Progenitor cell of endocrine pancreas (in vitro differentiated cells): ENCODE measurements at regions not wholly inside any gene's neighbourhood (a gene's known extent, or its start where the extent isn't known, plus 50 kb on each side); places are given as distances from the start of the nearest gene placed in this dataset.
A peak's percentile ranks its signal among the peaks of the same experiment; 100 is the strongest.

Source experiments
- DNase-seq: peaks from one replicate; pipeline ENCODE4 v3.0.0; 2021; ENCODE audit warnings: low spot score; ENCODE audit not compliant: unreplicated experiment
- H3K27ac Mint-ChIP-seq: 2 replicates; pipeline ENCODE4 v1.8.0; 2021; ENCODE audit warnings: mild to moderate bottlenecking, moderate library complexity, mixed read lengths
- H3K27me3 Mint-ChIP-seq: 2 replicates; pipeline ENCODE4 v1.8.0; 2021; ENCODE audit warnings: mixed read lengths
- H3K36me3 Mint-ChIP-seq: 2 replicates; pipeline ENCODE4 v1.8.0; 2022; ENCODE audit warnings: mixed read lengths; ENCODE audit not compliant: insufficient read depth
- H3K4me1 Mint-ChIP-seq: 2 replicates; pipeline ENCODE4 v1.8.0; 2021; ENCODE audit warnings: low read depth, mixed read lengths
- H3K4me3 Mint-ChIP-seq: 2 replicates; pipeline ENCODE4 v1.8.0; 2021; ENCODE audit warnings: low read depth, mild to moderate bottlenecking, moderate library complexity, mixed read lengths
- H3K9me3 Mint-ChIP-seq: 2 replicates; pipeline ENCODE4 v1.8.0; 2021; ENCODE audit warnings: low read depth, mixed read lengths
- CTCF ChIP-seq: fragments of 200-600 bp; sonication (generic); IDR thresholded peaks from one replicate; pipeline ENCODE4 v1.5.0; 2021; ENCODE audit warnings: antibody characterized with exemption, mild to moderate bottlenecking; ENCODE audit not compliant: unreplicated experiment

GRCh38 chr6:43937236-43938177, 167.5 kb downstream of the VEGFA start:
- H3K4me3 Mint-ChIP-seq: no peak overlapping the region
- H3K27me3 Mint-ChIP-seq: no peaks in the 10 kb centered on the region
- H3K9me3 Mint-ChIP-seq: no peaks in the 10 kb centered on the region
- TF ChIP-seq CTCF: no peak
- peak overlapping the region; percentile 52 for H3K27ac Mint-ChIP-seq
- H3K4me1 Mint-ChIP-seq: peaks cover 48% of the 10 kb centered on the region
- DNase-seq: no peak
- H3K36me3 Mint-ChIP-seq: no peaks in the 10 kb centered on the region

DNA sequence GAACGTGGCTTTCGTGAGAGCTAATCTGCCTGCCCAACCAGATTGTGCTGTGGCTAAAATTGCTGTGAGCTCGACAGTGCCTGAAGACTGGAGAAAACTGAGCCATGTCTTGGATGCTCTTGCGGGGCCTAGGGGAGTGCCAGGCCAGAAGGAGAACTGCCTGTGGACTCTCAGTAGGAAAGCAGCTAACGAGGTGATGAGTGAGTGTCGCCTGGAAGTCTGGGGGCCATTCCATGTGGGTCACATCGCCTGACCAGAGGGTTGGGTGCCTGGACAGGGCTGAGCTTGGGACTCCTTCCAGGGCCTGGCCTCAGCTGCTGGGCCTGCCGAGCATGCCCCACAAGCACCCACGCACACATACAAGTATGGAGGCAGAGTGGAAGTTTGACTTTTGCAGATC, 166.5 kb downstream of the VEGFA start:
- Mint-ChIP-seq H3K36me3 (no peaks in the 10 kb centered on the region), H3K9me3 (no peaks in the 10 kb centered on the region), H3K4me3 (no peak overlapping the region), H3K27me3 (no peaks in the 10 kb centered on the region), H3K4me1 (peaks cover 46% of the 10 kb centered on the region), H3K27ac (no peak overlapping the region)
- TF ChIP-seq CTCF: no peak
- DNase-seq: no peak

GRCh38 chr6:43935921-43936439, 166.0 kb downstream of the VEGFA start:
- Mint-ChIP-seq H3K4me1 (peaks cover 46% of the 10 kb centered on the region), H3K27ac (no peak overlapping the region), H3K27me3 (no peaks in the 10 kb centered on the region), H3K4me3 (no peak overlapping the region), H3K9me3 (no peaks in the 10 kb centered on the region), H3K36me3 (no peaks in the 10 kb centered on the region)
- DNase-seq: no peak
- no peak for TF ChIP-seq CTCF

DNA sequence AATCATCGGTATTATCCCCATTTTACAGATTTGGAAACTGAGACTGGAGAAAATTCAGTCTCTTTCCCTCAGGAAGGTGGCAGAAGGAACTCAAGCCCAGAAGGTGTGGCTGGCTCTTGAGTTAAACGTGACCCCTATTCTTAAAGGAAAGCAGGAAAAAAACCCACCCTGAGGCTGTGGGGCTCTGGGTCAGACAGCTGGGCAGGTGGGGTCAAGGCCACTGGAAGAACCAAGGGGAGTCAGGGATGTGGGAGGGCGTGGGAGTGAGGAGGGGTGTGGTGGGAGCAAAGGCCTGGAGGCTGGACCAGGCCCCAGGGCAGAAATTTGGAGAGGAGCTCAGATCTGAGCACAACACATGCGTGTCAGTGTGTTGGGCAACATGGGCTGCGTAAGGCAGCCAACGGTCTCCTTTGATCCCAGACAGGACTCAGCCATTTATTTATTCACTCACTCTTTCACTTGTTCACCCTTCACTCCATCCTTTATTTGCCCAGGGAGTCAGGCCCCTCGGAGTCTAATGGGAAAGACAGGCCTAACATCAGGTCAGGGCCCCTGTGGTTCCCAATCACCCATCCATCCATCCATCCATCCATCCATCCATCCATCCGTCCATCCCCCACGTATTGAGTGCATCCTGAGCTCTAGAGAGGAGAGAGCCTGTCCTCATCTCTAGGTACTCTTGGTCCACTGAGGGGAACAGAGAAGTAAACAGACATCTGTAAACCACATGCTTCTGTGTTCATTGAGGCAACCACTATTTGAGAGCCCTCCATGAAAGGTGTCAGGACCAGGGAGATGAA, 165.0 kb downstream of the VEGFA start:
- Mint-ChIP-seq H3K9me3 (no peaks in the 10 kb centered on the region), H3K27ac (peak overlapping the region; percentile 48), H3K36me3 (no peaks in the 10 kb centered on the region), H3K4me3 (no peak overlapping the region), H3K4me1 (peaks cover 46% of the 10 kb centered on the region), H3K27me3 (no peaks in the 10 kb centered on the region)
- no peak for TF ChIP-seq CTCF
- no peak for DNase-seq

DNA sequence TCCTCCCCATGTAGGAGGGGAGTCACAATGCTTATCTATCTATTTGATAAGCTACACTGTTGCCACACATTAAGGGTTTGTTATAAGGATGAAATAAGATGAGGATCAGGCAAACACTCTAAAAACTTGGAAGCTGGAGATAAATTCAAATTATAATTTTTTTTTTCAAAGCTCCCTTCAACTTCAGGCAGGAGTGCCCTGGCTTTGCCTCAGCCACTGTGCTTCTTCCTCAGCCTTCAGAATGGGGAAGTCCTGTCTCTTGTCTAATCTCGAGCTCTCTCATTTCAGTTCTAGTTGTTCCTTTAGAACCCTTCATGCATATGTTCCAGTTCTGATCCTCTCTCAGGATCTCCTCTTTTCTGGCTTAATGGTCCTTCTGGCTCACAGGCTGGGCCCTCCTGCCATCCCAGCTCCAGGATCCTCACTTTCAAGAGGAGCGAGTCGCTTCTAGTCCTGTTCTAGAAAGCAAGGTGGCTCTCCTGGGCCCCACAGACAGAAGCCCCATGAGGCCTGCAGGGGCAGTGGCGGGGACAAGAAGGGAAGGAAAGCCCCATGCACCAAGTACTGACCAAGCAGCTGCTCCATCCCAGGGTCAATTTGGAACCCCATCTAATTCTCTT, 164.3 kb downstream of the VEGFA start:
- TF ChIP-seq CTCF: no peak
- Mint-ChIP-seq H3K36me3 (no peaks in the 10 kb centered on the region), H3K27me3 (no peaks in the 10 kb centered on the region), H3K27ac (peak overlapping the region; percentile 89), H3K4me3 (no peak overlapping the region), H3K9me3 (no peaks in the 10 kb centered on the region), H3K4me1 (peaks cover 46% of the 10 kb centered on the region)
- DNase-seq: no peak
